ENCODE measurements at regions not wholly inside any gene's neighbourhood (a gene's known extent, or its start where the extent isn't known, plus 50 kb on each side); places are given as distances from the start of the nearest gene placed in this dataset.

GRCh38 chr7:64431838-64432237, 118.1 kb downstream of the ZNF736 start:
- TF ChIP-seq CTCF (IDR thresholded peaks at IDR 0.05) (no peak), EZH2 (IDR thresholded peaks at IDR 0.05; ENCODE audit: borderline replicate concordance, insufficient read depth, low read depth, low read length, poor library complexity, severe bottlenecking) (no peak)
